ENCODE measurements at regions not wholly inside any gene's neighbourhood (a gene's known extent, or its start where the extent isn't known, plus 50 kb on each side); places are given as distances from the start of the nearest gene placed in this dataset.

GRCh38 chr3:40718209-40718608 lies 193.4 kb downstream of the ZNF621 start:
- TF ChIP-seq CTCF (conservative IDR thresholded peaks at IDR 0.05; ENCODE audit: control insufficient read depth, insufficient read depth, low read depth, low read length), result no peak
- no peak overlapping the region for H3K4me3 ChIP-seq (ENCODE audit: control insufficient read depth, low read depth, low read length)
- no peak for DNase-seq (ENCODE audit: low read depth)

- no peak for TF ChIP-seq CTCF (conservative IDR thresholded peaks at IDR 0.05; ENCODE audit: control insufficient read depth, insufficient read depth, low read depth, low read length)
- no peak overlapping the region for H3K4me3 ChIP-seq (ENCODE audit: control insufficient read depth, low read depth, low read length)
- DNase-seq (ENCODE audit: low read depth), result no peak
These were observed 193.9 kb downstream of the ZNF621 start for GRCh38 chr3:40718681-40719080.

GRCh38 chr3:40719660-40720287 lies 195.0 kb downstream of the ZNF621 start:
- TF ChIP-seq CTCF (conservative IDR thresholded peaks at IDR 0.05; ENCODE audit: control insufficient read depth, insufficient read depth, low read depth, low read length), result peak; percentile 21
- H3K4me3 ChIP-seq (ENCODE audit: control insufficient read depth, low read depth, low read length), result no peak overlapping the region
- DNase-seq (ENCODE audit: low read depth), result peak; percentile 46

- H3K4me3 ChIP-seq (ENCODE audit: control insufficient read depth, low read depth, low read length), result no peak overlapping the region
- TF ChIP-seq CTCF (conservative IDR thresholded peaks at IDR 0.05; ENCODE audit: control insufficient read depth, insufficient read depth, low read depth, low read length), result no peak
- DNase-seq (ENCODE audit: low read depth), result no peak
These were observed 195.6 kb downstream of the ZNF621 start for GRCh38 chr3:40720341-40720740.

- no peak overlapping the region for H3K4me3 ChIP-seq (ENCODE audit: control insufficient read depth, low read depth, low read length)
- no peak for TF ChIP-seq CTCF (conservative IDR thresholded peaks at IDR 0.05; ENCODE audit: control insufficient read depth, insufficient read depth, low read depth, low read length)
- DNase-seq (ENCODE audit: low read depth), result peak; percentile 6
These were observed 196.1 kb downstream of the ZNF621 start for GRCh38 chr3:40720863-40721262.

- no peak for TF ChIP-seq CTCF (conservative IDR thresholded peaks at IDR 0.05; ENCODE audit: control insufficient read depth, insufficient read depth, low read depth, low read length)
- DNase-seq (ENCODE audit: low read depth), result no peak
- no peak overlapping the region for H3K4me3 ChIP-seq (ENCODE audit: control insufficient read depth, low read depth, low read length)
These were observed 198.4 kb downstream of the ZNF621 start for GRCh38 chr3:40723083-40723660.

All from fibroblast of mammary gland (primary cell).